Ishikawa (cell line): ENCODE measurements at regions not wholly inside any gene's neighbourhood (a gene's known extent, or its start where the extent isn't known, plus 50 kb on each side); places are given as distances from the start of the nearest gene placed in this dataset.

Experiments
- CEBPB ChIP-seq: IDR thresholded peaks from 2 replicates; pipeline ENCODE4 v1.6.1; 2012
- CREB1 ChIP-seq: IDR thresholded peaks from 2 replicates; pipeline ENCODE4 v1.6.1; 2012; ENCODE audit warnings: low read depth
- EGR1 ChIP-seq: IDR thresholded peaks from 2 replicates; pipeline ENCODE4 v1.6.1; 2012
- EP300 ChIP-seq: IDR thresholded peaks from 2 replicates; pipeline ENCODE4 v1.6.1; 2012; ENCODE audit warnings: borderline replicate concordance
- FOXM1 ChIP-seq: IDR thresholded peaks from 2 replicates; pipeline ENCODE4 v1.6.1; 2012; ENCODE audit warnings: low read depth, borderline replicate concordance
- NFIC ChIP-seq: IDR thresholded peaks from 2 replicates; pipeline ENCODE4 v1.6.1; 2012
- RAD21 ChIP-seq: IDR thresholded peaks from 2 replicates; pipeline ENCODE4 v1.6.1; 2012; ENCODE audit warnings: low read depth
- TAF1 ChIP-seq: IDR thresholded peaks from 2 replicates; pipeline ENCODE4 v1.6.1; 2012; ENCODE audit warnings: low read depth, mild to moderate bottlenecking
- TCF12 ChIP-seq: IDR thresholded peaks from 2 replicates; pipeline ENCODE4 v1.6.1; 2012; ENCODE audit warnings: low read depth
- TEAD4 ChIP-seq: IDR thresholded peaks from 2 replicates; pipeline ENCODE4 v1.6.1; 2012
- YY1 ChIP-seq: IDR thresholded peaks from 2 replicates; pipeline ENCODE4 v1.6.1; 2012; ENCODE audit warnings: low read depth
- ZBTB7A ChIP-seq: IDR thresholded peaks from 2 replicates; pipeline ENCODE4 v1.6.1; 2012; ENCODE audit warnings: low read depth
- TF ChIP-seq, protein P1 (sequence below): IDR thresholded peaks from 2 replicates; pipeline ENCODE4 v1.6.1; 2012; ENCODE audit warnings: low read depth, mild to moderate bottlenecking
- TF ChIP-seq, protein P2 (sequence below): IDR thresholded peaks from 2 replicates; pipeline ENCODE4 v1.6.1; 2012
- TF ChIP-seq, protein P3 (sequence below): IDR thresholded peaks from 2 replicates; pipeline ENCODE4 v1.6.1; 2012

DNA sequence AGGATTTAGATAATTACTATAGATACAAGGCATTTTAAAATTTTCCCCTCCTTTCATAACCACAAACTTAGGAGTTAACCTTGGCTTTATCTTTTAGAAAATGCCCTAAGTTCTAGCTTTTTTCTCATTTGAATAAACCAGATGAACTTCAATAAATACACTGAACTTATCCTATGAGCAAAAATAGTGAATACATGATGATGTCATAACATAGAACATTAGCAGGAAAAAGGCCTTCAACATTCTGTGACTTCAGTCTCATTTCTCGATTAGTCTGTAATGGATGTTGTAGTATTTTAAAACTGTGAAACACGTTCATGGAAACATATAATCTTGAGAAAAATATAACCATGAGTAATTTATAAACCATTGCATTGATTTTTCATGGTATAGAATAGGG is 550.7 kb downstream of the PKHD1 start:
- TF ChIP-seq TEAD4 (no peak), ZBTB7A (no peak), TAF1 (no peak), RAD21 (no peak), NFIC (no peak), TCF12 (no peak), YY1 (no peak), FOXM1 (no peak), EGR1 (no peak), CREB1 (no peak), EP300 (no peak), CEBPB (no peak)
- TF ChIP-seq, protein P1, sequence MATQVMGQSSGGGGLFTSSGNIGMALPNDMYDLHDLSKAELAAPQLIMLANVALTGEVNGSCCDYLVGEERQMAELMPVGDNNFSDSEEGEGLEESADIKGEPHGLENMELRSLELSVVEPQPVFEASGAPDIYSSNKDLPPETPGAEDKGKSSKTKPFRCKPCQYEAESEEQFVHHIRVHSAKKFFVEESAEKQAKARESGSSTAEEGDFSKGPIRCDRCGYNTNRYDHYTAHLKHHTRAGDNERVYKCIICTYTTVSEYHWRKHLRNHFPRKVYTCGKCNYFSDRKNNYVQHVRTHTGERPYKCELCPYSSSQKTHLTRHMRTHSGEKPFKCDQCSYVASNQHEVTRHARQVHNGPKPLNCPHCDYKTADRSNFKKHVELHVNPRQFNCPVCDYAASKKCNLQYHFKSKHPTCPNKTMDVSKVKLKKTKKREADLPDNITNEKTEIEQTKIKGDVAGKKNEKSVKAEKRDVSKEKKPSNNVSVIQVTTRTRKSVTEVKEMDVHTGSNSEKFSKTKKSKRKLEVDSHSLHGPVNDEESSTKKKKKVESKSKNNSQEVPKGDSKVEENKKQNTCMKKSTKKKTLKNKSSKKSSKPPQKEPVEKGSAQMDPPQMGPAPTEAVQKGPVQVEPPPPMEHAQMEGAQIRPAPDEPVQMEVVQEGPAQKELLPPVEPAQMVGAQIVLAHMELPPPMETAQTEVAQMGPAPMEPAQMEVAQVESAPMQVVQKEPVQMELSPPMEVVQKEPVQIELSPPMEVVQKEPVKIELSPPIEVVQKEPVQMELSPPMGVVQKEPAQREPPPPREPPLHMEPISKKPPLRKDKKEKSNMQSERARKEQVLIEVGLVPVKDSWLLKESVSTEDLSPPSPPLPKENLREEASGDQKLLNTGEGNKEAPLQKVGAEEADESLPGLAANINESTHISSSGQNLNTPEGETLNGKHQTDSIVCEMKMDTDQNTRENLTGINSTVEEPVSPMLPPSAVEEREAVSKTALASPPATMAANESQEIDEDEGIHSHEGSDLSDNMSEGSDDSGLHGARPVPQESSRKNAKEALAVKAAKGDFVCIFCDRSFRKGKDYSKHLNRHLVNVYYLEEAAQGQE: no peak
- TF ChIP-seq, protein P2, sequence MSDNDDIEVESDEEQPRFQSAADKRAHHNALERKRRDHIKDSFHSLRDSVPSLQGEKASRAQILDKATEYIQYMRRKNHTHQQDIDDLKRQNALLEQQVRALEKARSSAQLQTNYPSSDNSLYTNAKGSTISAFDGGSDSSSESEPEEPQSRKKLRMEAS: no peak
- TF ChIP-seq, protein P3, sequence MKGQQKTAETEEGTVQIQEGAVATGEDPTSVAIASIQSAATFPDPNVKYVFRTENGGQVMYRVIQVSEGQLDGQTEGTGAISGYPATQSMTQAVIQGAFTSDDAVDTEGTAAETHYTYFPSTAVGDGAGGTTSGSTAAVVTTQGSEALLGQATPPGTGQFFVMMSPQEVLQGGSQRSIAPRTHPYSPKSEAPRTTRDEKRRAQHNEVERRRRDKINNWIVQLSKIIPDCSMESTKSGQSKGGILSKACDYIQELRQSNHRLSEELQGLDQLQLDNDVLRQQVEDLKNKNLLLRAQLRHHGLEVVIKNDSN: no peak

DNA sequence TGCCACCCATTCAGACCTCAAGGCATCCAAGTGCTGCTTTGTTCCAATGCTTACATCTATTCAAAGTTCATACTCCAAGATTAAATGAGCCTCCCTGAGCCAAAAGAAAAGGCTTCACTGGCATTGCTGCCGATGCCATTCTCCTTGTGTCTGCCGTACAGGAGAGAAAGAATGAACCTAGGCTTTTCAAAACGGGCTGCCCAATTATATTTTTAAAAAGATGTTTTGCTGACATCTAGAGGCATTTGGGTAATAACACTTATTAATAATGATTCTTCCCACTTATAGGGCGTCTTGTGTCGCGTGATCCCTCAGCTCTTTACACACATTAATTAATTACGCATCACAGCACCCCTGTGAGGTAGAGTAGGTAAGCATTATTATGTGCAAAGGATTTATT is 545.6 kb downstream of the PKHD1 start:
- TF ChIP-seq EP300 (no peak), ZBTB7A (no peak), EGR1 (no peak), CEBPB (no peak), YY1 (no peak), CREB1 (no peak), NFIC (no peak), TEAD4 (no peak), TCF12 (no peak), TAF1 (no peak), FOXM1 (no peak)
- TF ChIP-seq, protein P2: no peak

DNA sequence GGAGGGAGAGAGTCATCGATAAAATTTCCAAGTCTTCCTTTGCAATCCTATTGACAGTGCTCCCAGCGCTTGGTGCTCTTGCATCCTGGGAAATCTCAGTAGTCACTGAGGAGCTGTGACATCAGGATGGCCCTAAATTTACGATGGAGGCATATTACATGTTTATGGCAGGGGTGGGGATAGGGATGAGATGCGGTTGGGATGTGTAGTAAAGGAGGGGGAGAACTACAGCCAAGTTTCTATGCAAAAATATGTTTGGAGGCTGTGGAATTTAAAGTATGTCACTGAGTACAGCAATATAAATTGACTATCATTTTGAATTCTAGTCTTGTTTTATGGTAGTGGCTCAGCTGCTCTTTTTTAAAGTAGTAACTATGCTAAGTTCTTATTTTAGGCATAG is 544.9 kb downstream of the PKHD1 start:
- TF ChIP-seq TEAD4 (no peak), ZBTB7A (no peak), RAD21 (no peak), TAF1 (no peak), EGR1 (no peak), NFIC (no peak), TCF12 (no peak), CEBPB (no peak), YY1 (no peak)

DNA sequence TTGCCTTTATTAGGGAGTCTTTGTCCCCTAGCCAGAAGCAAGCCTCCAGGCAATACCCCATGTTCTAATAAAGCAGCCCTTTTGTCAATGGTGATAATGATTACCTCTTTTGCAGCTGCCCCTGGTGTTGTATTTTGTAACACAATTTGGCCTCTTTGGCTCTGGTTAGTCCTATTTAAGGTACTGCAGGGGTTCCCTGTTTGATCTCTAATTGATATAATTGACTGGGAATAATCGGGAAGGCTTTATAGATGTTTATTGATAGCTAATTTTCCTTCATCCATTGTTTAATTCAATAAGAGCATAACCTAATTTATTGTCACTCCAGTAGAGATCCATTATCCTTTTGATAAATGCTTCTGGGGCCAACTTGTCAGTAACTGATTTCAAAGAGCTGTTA is 537.2 kb downstream of the PKHD1 start:
- TF ChIP-seq, protein P3: no peak
- no peak for TF ChIP-seq RAD21
- no peak for TF ChIP-seq EP300
- TF ChIP-seq ZBTB7A: no peak
- no peak for TF ChIP-seq NFIC
- no peak for TF ChIP-seq TEAD4
- TF ChIP-seq TCF12: no peak
- TF ChIP-seq, protein P2: no peak
- TF ChIP-seq CEBPB: no peak
- TF ChIP-seq, protein P1: no peak
- TF ChIP-seq YY1: no peak
- TF ChIP-seq TAF1: no peak
- no peak for TF ChIP-seq FOXM1
- TF ChIP-seq EGR1: no peak
- no peak for TF ChIP-seq CREB1

DNA sequence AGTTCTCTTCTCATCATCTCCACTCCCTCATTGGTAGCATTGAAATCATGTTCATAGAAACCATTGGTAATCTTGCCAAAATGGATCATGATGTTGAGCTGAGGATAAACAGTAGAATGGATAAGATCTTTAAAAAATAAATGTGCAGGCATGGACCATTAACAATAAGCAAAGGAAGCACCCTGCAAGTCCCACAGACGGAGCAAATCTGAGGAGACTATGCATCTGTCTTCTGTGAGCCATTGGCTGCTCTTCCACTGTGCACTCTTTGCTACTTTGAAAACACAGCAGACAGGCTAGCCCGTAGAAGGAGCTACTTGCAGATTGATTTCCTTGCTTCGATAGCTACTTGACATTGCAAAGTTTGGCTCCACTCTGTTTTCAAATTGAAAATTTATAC is 535.0 kb downstream of the PKHD1 start:
- TF ChIP-seq TEAD4 (no peak), YY1 (no peak), TCF12 (no peak), CEBPB (no peak), RAD21 (no peak), NFIC (no peak), ZBTB7A (no peak)
- TF ChIP-seq, protein P2: no peak
- TF ChIP-seq, protein P1: no peak
